Heart left ventricle (tissue), 16 donors: ENCODE measurements at regions not wholly inside any gene's neighbourhood (a gene's known extent, or its start where the extent isn't known, plus 50 kb on each side); places are given as distances from the start of the nearest gene placed in this dataset.

Source experiments
- ATAC-seq, 4 donors: fragments of 200-7000 bp; cut with Tn5 transposase; one replicate each; pipeline ENCODE4 v1.9.1; 2020 to 2022; ENCODE audit warnings: moderate library complexity in 4 of 4, mild to moderate bottlenecking in 3 of 4, moderate number of reproducible peaks in 1 of 4
- DNase-seq, 5 donors: peaks; one replicate each; pipeline ENCODE4 v3.0.0-alpha.2; 2020
- H3K27ac ChIP-seq, 12 donors: fragments of 200-600 bp; sonication (generic) in 4 of 12; one replicate each; pipeline versions ENCODE4 v1.5.0 to v1.8.0; 2016 to 2022; ENCODE audit warnings: mild to moderate bottlenecking in 2 of 12
- H3K27me3 ChIP-seq, 9 donors: fragments of 200-600 bp; sonication (generic) in 2 of 9; one replicate each; pipeline versions ENCODE4 v1.5.1 to v1.8.0; 2016 to 2022; ENCODE audit warnings: mild to moderate bottlenecking in 3 of 9
- H3K36me3 ChIP-seq, 9 donors: fragments of 200-600 bp; sonication (generic) in 2 of 9; one replicate each; pipeline versions ENCODE4 v1.5.0 to v1.8.0; 2018 to 2022; ENCODE audit warnings: mild to moderate bottlenecking in 2 of 9
- H3K4me1 ChIP-seq, 12 donors: fragments of 200-600 bp; sonication (generic) in 4 of 12; one replicate each; pipeline versions ENCODE4 v1.5.0 to v1.8.0; 2016 to 2022; ENCODE audit warnings: mild to moderate bottlenecking in 3 of 12
- H3K4me3 ChIP-seq, 12 donors: fragments of 200-600 bp; sonication (generic) in 4 of 12; one replicate each; pipeline versions ENCODE4 v1.5.0 to v1.8.0; 2017 to 2022; ENCODE audit warnings: mild to moderate bottlenecking in 9 of 12, moderate library complexity in 4 of 12
- H3K9me3 ChIP-seq, 12 donors: fragments of 200-600 bp; sonication (generic) in 4 of 12; one replicate each; pipeline versions ENCODE4 v1.5.0 to v1.8.0; 2016 to 2022; ENCODE audit warnings: mild to moderate bottlenecking in 1 of 12
- POLR2A ChIP-seq, 2 donors: fragments of 450-650 bp; IDR thresholded peaks; one replicate each; pipeline ENCODE4 v1.6.1; 2017; ENCODE audit warnings: antibody characterized with exemption in 2 of 2, mild to moderate bottlenecking in 2 of 2, moderate library complexity in 2 of 2
- WGBS, 4 donors: extraction: QIAGEN DNeasy Blood & Tissue Kit in 2 of 4; methylation state at CpG; one replicate each; pipeline versions ENCODE4 v1.1.5 to v1.1.7; 2013 to 2018; 5-methylcytosine and 5-hydroxymethylcytosine counted together
- intact Hi-C, 10 donors: fragments of 100-400 bp; cut with DNase I; formaldehyde crosslinking; loops; one replicate each; pipeline versions ENCODE4 v1.11.1 to v1.14.2; 2022
- TF ChIP-seq, protein P1 (sequence below), 12 donors: fragments of 200-600 bp; sonication (generic) in 4 of 12; IDR thresholded peaks; one replicate each; pipeline versions ENCODE4 v1.5.0 to v1.8.0; 2018 to 2022; ENCODE audit warnings: antibody characterized with exemption in 12 of 12, mild to moderate bottlenecking in 5 of 12
- donor health status: ischemic (EF 13 %, LVEDD 7.1; RV severe dilation, severe dysfunction).
- donor health status: healthy with polysubstance abuse.
- donor health status: DM: no; HTN: yes; CAD: no.
- donor health status: DM: no; HTN: no; CAD: no.
- donor health status: ischemic (EF 25% LVEDD 6.9; RV normal size, moderate dysfunction).
- donor health status: ischemic (EF 25% LVEDD 5.7; RV mildly dilated, moderate dysfunction).
- donor health status: healthy.
- donor health status: DM: yes; HTN: yes; CAD: no.
- donor health status: ischemic (EF 35%, LVEDD 5.7; RV mildly dilated, moderate dysfunction).
- donor health status: nonischemic (EF 11% LVEDD 7.7; RV severe dilation, severe dysfunction).
- donor health status: DM: yes; HTN: yes; CAD: no.
- donor health status: PGD.
- donor health status: ischemic (EF 29% LVEDD 5.4; RV normal size, mild dysfunction).
- donor health status: nonischemic (EF 23%, LVEDD 6.1; RV moderate dilation, normal function).

DNA sequence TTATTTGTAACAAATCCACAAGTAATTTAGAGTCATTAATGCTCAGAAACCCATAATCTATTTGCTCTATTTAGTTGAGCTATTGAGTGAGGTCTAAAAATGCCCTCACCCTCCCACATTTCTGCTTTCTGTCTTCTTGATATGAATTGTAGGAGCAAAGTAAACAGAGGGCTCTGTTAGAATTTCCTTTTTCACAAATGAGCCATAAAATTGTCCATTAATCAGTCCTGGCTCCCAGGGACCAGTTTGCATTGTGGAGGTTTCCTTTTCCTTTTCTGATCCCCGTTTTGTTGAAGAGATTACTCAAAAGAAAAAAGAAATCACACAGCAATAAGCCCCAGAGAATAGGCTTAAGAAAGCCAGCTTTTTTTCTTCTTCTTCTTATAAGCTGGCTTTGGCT, 476.7 kb downstream of the EPHA4 start:
- Histone ChIP-seq H3K4me3 (no peak overlapping the region), H3K27me3 (no peaks in the 10 kb centered on the region), H3K9me3 (no peaks in the 10 kb centered on the region), H3K27ac (no peak overlapping the region), H3K4me1 (no peaks in the 10 kb centered on the region), H3K36me3 (no peaks in the 10 kb centered on the region)
- ATAC-seq: no peak
- 31 to 37% (median 35%) methylated on average over 1 of the region's 1 CpG for WGBS, 4 donors
- intact Hi-C loops: no loop called here
- TF ChIP-seq, protein P1, sequence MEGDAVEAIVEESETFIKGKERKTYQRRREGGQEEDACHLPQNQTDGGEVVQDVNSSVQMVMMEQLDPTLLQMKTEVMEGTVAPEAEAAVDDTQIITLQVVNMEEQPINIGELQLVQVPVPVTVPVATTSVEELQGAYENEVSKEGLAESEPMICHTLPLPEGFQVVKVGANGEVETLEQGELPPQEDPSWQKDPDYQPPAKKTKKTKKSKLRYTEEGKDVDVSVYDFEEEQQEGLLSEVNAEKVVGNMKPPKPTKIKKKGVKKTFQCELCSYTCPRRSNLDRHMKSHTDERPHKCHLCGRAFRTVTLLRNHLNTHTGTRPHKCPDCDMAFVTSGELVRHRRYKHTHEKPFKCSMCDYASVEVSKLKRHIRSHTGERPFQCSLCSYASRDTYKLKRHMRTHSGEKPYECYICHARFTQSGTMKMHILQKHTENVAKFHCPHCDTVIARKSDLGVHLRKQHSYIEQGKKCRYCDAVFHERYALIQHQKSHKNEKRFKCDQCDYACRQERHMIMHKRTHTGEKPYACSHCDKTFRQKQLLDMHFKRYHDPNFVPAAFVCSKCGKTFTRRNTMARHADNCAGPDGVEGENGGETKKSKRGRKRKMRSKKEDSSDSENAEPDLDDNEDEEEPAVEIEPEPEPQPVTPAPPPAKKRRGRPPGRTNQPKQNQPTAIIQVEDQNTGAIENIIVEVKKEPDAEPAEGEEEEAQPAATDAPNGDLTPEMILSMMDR (IDR thresholded peaks at IDR 0.05): no peak
- no peak for DNase-seq

DNA sequence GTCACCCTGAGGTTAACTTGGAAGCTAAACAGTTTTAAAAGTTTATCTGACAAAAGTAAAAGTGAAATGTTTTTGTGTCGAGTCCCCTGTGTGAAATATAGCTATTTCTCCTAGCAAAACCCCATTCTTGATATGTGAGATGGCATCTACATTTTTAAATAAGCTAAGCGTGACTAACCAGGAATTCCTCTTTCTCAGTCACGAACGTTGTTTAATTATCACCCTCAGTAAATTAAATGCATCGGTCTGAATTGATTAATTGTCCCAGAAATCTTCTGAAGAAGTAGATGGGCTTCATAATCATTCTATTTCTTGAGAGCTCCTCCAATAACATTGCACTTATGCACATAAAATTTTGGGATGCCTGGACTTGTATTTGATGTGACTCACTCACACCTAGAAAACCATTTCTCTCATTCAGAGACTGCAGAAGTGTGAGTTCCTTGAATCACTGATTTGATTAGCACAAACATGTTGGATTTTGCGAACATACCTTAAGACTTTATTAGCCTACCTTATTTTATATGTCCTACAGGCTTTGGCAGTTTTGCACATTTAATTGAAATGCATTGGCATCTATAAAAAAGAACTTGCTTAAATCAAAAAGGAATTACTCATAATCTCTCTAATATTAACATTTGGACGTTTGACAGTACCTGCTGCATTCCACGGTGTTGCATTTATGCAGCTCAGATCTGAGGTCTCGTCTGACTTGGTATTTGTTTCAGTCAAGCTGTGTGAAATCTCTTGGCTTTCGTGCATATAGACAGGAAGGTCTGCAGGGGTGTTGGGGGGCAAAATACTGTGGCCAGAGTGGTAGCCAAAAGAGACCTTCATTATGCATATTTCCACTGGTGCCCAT, 475.2 kb downstream of the EPHA4 start:
- intact Hi-C loops: no loop called here
- no peaks in the 10 kb centered on the region for H3K4me1 ChIP-seq
- no peaks in the 10 kb centered on the region for H3K27me3 ChIP-seq
- WGBS, 4 donors: 85 to 90% (median 88%) methylated on average over 10 of the region's 10 CpGs
- H3K4me3 ChIP-seq: no peak overlapping the region
- DNase-seq (no peak), ATAC-seq (no peak)
- no peak for TF ChIP-seq POLR2A (IDR thresholded peaks at IDR 0.05)
- TF ChIP-seq, protein P1 (IDR thresholded peaks at IDR 0.05): no peak
- no peaks in the 10 kb centered on the region for H3K9me3 ChIP-seq
- H3K36me3 ChIP-seq: no peaks in the 10 kb centered on the region
- no peak overlapping the region for H3K27ac ChIP-seq

DNA sequence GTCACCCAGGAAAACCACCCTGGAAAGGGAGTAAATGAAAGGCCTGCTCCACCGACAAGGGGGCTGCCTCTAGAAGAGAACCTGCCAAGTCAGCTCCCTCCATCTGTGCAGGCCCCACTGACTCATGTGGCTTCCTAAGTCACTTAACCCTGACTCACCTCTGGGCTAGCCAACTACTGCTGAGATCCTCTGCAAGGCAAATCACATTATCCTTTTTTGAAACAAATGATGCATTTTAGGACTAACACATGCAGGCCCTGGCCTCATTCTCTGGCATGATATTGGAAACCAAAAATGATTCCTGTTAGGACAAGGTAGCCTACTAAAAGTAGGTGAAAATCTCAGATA, 474.6 kb downstream of the EPHA4 start:
- Histone ChIP-seq H3K27me3 (no peaks in the 10 kb centered on the region), H3K36me3 (no peaks in the 10 kb centered on the region), H3K27ac (no peak overlapping the region), H3K4me3 (no peak overlapping the region), H3K4me1 (peaks cover 0 to under 1% (median 0%) of the 10 kb centered on the region in 12 donors), H3K9me3 (no peaks in the 10 kb centered on the region)
- DNase-seq: no peak
- TF ChIP-seq POLR2A (IDR thresholded peaks at IDR 0.05): no peak
- TF ChIP-seq, protein P1 (IDR thresholded peaks at IDR 0.05): no peak
- intact Hi-C loops: no loop called here
- WGBS, 4 donors: 67 to 92% (median 87%) methylated on average over 1 of the region's 1 CpG
- no peak for ATAC-seq

DNA sequence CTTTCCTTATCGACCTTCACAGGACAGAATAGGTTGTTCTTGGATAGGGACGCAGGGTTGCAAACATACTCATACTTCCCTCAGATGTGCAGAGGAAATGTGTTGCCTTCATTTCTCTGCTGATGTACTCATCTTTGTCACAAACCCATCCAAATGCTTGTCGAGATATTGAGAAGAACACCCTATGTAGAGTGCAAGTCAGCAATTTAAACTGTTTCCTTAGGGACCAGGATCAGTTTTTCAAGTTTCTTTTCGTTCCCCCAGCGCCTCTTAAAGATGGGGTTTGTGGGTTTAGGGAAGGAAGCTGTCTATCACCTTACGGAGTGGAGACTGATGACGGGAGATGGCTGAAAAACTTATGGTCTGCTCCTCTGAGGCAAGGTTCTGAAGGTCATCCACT, 474.2 kb downstream of the EPHA4 start:
- no peaks in the 10 kb centered on the region for H3K27me3 ChIP-seq
- DNase-seq: no peak

More for the DNA sequence above, 474.2 kb downstream of the EPHA4 start:
- 84 to 94% (median 90%) methylated on average over 7 of the region's 7 CpGs for WGBS, 4 donors
- Histone ChIP-seq H3K9me3 (no peaks in the 10 kb centered on the region), H3K4me1 (peaks cover 0 to 5% (median 0%) of the 10 kb centered on the region in 12 donors), H3K36me3 (no peaks in the 10 kb centered on the region), H3K27ac (no peak overlapping the region), H3K4me3 (no peak overlapping the region)
- intact Hi-C loops: no loop called here
- ATAC-seq: no peak
- TF ChIP-seq POLR2A (IDR thresholded peaks at IDR 0.05): no peak
- TF ChIP-seq, protein P1 (IDR thresholded peaks at IDR 0.05): no peak
